ENCODE measurements at regions not wholly inside any gene's neighbourhood (a gene's known extent, or its start where the extent isn't known, plus 50 kb on each side); places are given as distances from the start of the nearest gene placed in this dataset.

DNA sequence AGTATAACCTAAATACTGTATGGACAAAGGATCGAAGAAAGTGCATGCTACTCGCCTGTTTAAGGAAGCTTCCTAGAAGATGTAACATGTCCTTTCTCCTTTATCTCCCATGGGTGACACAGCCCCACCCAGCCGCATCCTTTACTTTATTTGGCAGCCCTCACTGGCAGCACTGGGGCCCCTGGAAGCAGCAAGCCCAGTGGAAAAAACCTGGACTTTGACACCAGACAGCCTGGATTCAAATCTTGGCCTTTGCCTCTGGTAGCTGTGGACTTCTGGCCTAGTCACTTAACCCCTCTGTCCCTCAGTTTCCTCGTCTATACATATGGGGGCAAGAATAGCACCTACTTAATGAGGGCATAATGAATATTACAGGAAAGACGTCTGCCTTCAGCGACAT lies 67.1 kb downstream of the MYEOV start:
- H3K36me3 ChIP-seq (ENCODE audit: control insufficient read depth in 2 of 2, insufficient read depth in 1 of 2, low read length in 2 of 2) = no peaks in the 10 kb centered on the region
- H3K4me1 ChIP-seq (ENCODE audit: control insufficient read depth, insufficient read depth, low read length) = no peaks in the 10 kb centered on the region
- no peaks in the 10 kb centered on the region for H3K9me3 ChIP-seq (ENCODE audit: control insufficient read depth, insufficient read depth, low read depth, low read length)
- ChIA-PET POLR2A (no interaction called here), CTCF (interaction anchor here (0.7 kb wide), 1 partner anchor 309 kb away, joined by 3 read pairs; no protein-coding TSS in a partner anchor)
- H3K27ac ChIP-seq (ENCODE audit: extremely low read depth, low read depth, low read length) = no peak overlapping the region
- TF ChIP-seq ZNF133 (tag by site-specific recombination; IDR thresholded peaks at IDR 0.05) (no peak), KLF1 (tag by site-specific recombination; IDR thresholded peaks at IDR 0.05) (no peak), SETDB1 (IDR thresholded peaks at IDR 0.05; ENCODE audit: insufficient read length, low read length) (no peak), ZNF670 (tag by site-specific recombination; IDR thresholded peaks at IDR 0.05; ENCODE audit: low read depth) (no peak), MEIS1 (CRISPR knock-in tag; IDR thresholded peaks at IDR 0.05; ENCODE audit: borderline replicate concordance) (no peak), ZNF391 (tag by site-specific recombination; IDR thresholded peaks at IDR 0.05; ENCODE audit: borderline replicate concordance, low read depth) (no peak), ZNF555 (tag by site-specific recombination; conservative IDR thresholded peaks at IDR 0.05) (no peak), SALL2 (tag by site-specific recombination; IDR thresholded peaks at IDR 0.05; ENCODE audit: borderline replicate concordance) (no peak), ZBTB1 (tag by site-specific recombination; IDR thresholded peaks at IDR 0.05) (no peak), SCRT2 (tag by site-specific recombination; IDR thresholded peaks at IDR 0.05) (no peak), ZNF239 (tag by site-specific recombination; IDR thresholded peaks at IDR 0.05) (no peak)
- TF ChIP-seq, protein P1, sequence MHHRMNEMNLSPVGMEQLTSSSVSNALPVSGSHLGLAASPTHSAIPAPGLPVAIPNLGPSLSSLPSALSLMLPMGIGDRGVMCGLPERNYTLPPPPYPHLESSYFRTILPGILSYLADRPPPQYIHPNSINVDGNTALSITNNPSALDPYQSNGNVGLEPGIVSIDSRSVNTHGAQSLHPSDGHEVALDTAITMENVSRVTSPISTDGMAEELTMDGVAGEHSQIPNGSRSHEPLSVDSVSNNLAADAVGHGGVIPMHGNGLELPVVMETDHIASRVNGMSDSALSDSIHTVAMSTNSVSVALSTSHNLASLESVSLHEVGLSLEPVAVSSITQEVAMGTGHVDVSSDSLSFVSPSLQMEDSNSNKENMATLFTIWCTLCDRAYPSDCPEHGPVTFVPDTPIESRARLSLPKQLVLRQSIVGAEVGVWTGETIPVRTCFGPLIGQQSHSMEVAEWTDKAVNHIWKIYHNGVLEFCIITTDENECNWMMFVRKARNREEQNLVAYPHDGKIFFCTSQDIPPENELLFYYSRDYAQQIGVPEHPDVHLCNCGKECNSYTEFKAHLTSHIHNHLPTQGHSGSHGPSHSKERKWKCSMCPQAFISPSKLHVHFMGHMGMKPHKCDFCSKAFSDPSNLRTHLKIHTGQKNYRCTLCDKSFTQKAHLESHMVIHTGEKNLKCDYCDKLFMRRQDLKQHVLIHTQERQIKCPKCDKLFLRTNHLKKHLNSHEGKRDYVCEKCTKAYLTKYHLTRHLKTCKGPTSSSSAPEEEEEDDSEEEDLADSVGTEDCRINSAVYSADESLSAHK (tag by site-specific recombination; IDR thresholded peaks at IDR 0.05) = no peak
- TF ChIP-seq, protein P2, sequence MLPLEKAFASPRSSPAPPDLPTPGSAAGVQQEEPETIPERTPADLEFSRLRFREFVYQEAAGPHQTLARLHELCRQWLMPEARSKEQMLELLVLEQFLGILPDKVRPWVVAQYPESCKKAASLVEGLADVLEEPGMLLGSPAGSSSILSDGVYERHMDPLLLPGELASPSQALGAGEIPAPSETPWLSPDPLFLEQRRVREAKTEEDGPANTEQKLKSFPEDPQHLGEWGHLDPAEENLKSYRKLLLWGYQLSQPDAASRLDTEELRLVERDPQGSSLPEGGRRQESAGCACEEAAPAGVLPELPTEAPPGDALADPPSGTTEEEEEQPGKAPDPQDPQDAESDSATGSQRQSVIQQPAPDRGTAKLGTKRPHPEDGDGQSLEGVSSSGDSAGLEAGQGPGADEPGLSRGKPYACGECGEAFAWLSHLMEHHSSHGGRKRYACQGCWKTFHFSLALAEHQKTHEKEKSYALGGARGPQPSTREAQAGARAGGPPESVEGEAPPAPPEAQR (tag by site-specific recombination; IDR thresholded peaks at IDR 0.05) = no peak
- TF ChIP-seq, protein P3, sequence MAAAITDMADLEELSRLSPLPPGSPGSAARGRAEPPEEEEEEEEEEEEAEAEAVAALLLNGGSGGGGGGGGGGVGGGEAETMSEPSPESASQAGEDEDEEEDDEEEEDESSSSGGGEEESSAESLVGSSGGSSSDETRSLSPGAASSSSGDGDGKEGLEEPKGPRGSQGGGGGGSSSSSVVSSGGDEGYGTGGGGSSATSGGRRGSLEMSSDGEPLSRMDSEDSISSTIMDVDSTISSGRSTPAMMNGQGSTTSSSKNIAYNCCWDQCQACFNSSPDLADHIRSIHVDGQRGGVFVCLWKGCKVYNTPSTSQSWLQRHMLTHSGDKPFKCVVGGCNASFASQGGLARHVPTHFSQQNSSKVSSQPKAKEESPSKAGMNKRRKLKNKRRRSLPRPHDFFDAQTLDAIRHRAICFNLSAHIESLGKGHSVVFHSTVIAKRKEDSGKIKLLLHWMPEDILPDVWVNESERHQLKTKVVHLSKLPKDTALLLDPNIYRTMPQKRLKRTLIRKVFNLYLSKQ (tag by site-specific recombination; IDR thresholded peaks at IDR 0.05; ENCODE audit: borderline replicate concordance) = no peak
- no peak overlapping the region for H3K4me3 ChIP-seq (ENCODE audit: low read depth, low read length)

DNA sequence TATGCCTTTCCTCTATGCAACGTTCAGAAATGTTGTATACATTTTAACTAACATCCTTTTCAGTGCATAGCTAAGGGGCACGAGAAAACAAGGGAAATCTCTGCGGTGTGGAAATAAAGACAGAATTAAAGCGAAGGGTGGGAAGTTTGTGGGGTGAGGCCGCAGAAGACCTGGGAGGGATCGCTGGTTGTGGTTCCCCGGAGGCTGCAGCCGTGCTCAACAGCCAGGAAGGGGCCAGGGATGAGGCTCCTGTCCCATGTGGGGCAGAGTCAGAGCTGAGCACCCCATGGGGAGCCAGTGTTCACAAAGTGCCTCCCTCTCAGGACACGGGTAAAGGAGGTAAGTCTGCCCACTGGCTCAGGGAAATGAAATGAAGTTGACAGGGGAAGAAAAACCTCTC lies 67.5 kb downstream of the MYEOV start:
- ChIA-PET CTCF (interaction anchor here (0.7 kb wide), 1 partner anchor 308 kb away, joined by 3 read pairs; no protein-coding TSS in a partner anchor), POLR2A (interaction anchor here (0.6 kb wide), 1 partner anchor 158 kb away, joined by 4 read pairs; no protein-coding TSS in a partner anchor)
- no peaks in the 10 kb centered on the region for H3K9me3 ChIP-seq (ENCODE audit: control insufficient read depth, insufficient read depth, low read depth, low read length)
- H3K36me3 ChIP-seq (ENCODE audit: control insufficient read depth in 2 of 2, insufficient read depth in 1 of 2, low read length in 2 of 2) = no peaks in the 10 kb centered on the region
- no peaks in the 10 kb centered on the region for H3K4me1 ChIP-seq (ENCODE audit: control insufficient read depth, insufficient read depth, low read length)
- no peak for TF ChIP-seq ZNF701 (tag by site-specific recombination; IDR thresholded peaks at IDR 0.05)
- TF ChIP-seq ZFP69B (tag by site-specific recombination; IDR thresholded peaks at IDR 0.05) = no peak
- no peak for TF ChIP-seq ZNF843 (tag by site-specific recombination; IDR thresholded peaks at IDR 0.05)
- no peak for TF ChIP-seq ZNF266 (tag by site-specific recombination; IDR thresholded peaks at IDR 0.05; ENCODE audit: low read depth)
- no peak for TF ChIP-seq SP2 (tag by site-specific recombination; IDR thresholded peaks at IDR 0.05)
- no peak for TF ChIP-seq ZSCAN23 (tag by site-specific recombination; IDR thresholded peaks at IDR 0.05)
- no peak for TF ChIP-seq ZNF560 (tag by site-specific recombination; IDR thresholded peaks at IDR 0.05; ENCODE audit: borderline replicate concordance)
- no peak for TF ChIP-seq ZXDB (tag by site-specific recombination; IDR thresholded peaks at IDR 0.05)
- TF ChIP-seq ZNF132 (tag by site-specific recombination; IDR thresholded peaks at IDR 0.05; ENCODE audit: borderline replicate concordance) = no peak
- no peak for TF ChIP-seq ZNF23 (tag by site-specific recombination; IDR thresholded peaks at IDR 0.05; ENCODE audit: borderline replicate concordance)
- TF ChIP-seq ZFP3 (tag by site-specific recombination; IDR thresholded peaks at IDR 0.05; ENCODE audit: low read depth) = no peak
- no peak for TF ChIP-seq ZNF549 (tag by site-specific recombination; IDR thresholded peaks at IDR 0.05)
- TF ChIP-seq SCRT1 (tag by site-specific recombination; IDR thresholded peaks at IDR 0.05; ENCODE audit: borderline replicate concordance) = no peak
- H3K4me3 ChIP-seq (ENCODE audit: low read depth, low read length) = no peak overlapping the region
- no peak overlapping the region for H3K27ac ChIP-seq (ENCODE audit: extremely low read depth, low read depth, low read length)

Measured in HEK293 (cell line).